WERI-Rb-1 (cell line): ENCODE measurements at regions not wholly inside any gene's neighbourhood (a gene's known extent, or its start where the extent isn't known, plus 50 kb on each side); places are given as distances from the start of the nearest gene placed in this dataset.

Source experiments
- DNase-seq: peaks from one replicate; pipeline ENCODE4 v3.0.0-alpha.2; 2020
- H3K27ac ChIP-seq: fragments of 250-450 bp; sonication (Bioruptor Pico); 2 replicates; pipeline ENCODE4 v1.5.1; 2020; ENCODE audit warnings: mild to moderate bottlenecking, moderate library complexity
- H3K27me3 ChIP-seq: fragments of 250-450 bp; sonication (Bioruptor Pico); 2 replicates; pipeline ENCODE4 v1.5.1; 2021; ENCODE audit warnings: mild to moderate bottlenecking, low read depth, moderate library complexity; ENCODE audit not compliant: insufficient read depth, severe bottlenecking
- H3K36me3 ChIP-seq: fragments of 250-450 bp; sonication (Bioruptor Pico); 2 replicates; pipeline ENCODE4 v1.5.1; 2020; ENCODE audit warnings: mild to moderate bottlenecking, moderate library complexity
- H3K4me3 ChIP-seq: 2 replicates; pipeline ENCODE4 v1.5.1; 2011; ENCODE audit warnings: low read depth, mild to moderate bottlenecking, control low read depth, low read length
- H3K9me3 ChIP-seq: fragments of 250-450 bp; sonication (Bioruptor Pico); 2 replicates; pipeline ENCODE4 v1.5.1; 2021; ENCODE audit warnings: mild to moderate bottlenecking, moderate library complexity; ENCODE audit not compliant: severe bottlenecking
- CTCF ChIP-seq: IDR thresholded peaks from 2 replicates; pipeline ENCODE4 v1.5.1; 2011; ENCODE audit warnings: low read depth, mild to moderate bottlenecking, control low read depth, inconsistent platforms, low read length

- Histone ChIP-seq H3K27me3 (no peaks in the 10 kb centered on the region), H3K9me3 (no peaks in the 10 kb centered on the region), H3K36me3 (no peaks in the 10 kb centered on the region), H3K27ac (no peak overlapping the region), H3K4me3 (no peak overlapping the region)
- no peak for DNase-seq
- TF ChIP-seq CTCF: no peak
Observed at GRCh38 chr11:128291007-128291406, 296.4 kb downstream of the ETS1 start.

GRCh38 chr11:128290106-128290840 lies 297.1 kb downstream of the ETS1 start:
- H3K27me3 ChIP-seq: no peaks in the 10 kb centered on the region
- peak; percentile 48 for DNase-seq
- H3K4me3 ChIP-seq: no peak overlapping the region
- no peaks in the 10 kb centered on the region for H3K36me3 ChIP-seq
- no peaks in the 10 kb centered on the region for H3K9me3 ChIP-seq
- H3K27ac ChIP-seq: no peak overlapping the region
- TF ChIP-seq CTCF: peak; percentile 69

- no peaks in the 10 kb centered on the region for H3K36me3 ChIP-seq
- no peaks in the 10 kb centered on the region for H3K9me3 ChIP-seq
- no peak overlapping the region for H3K4me3 ChIP-seq
- TF ChIP-seq CTCF: no peak
- no peak for DNase-seq
- no peaks in the 10 kb centered on the region for H3K27me3 ChIP-seq
- H3K27ac ChIP-seq: no peak overlapping the region
Observed at GRCh38 chr11:128289048-128289447, 298.3 kb downstream of the ETS1 start.

GRCh38 chr11:128288368-128288767 lies 299.0 kb downstream of the ETS1 start:
- Histone ChIP-seq H3K9me3 (no peaks in the 10 kb centered on the region), H3K27me3 (no peaks in the 10 kb centered on the region), H3K27ac (no peak overlapping the region), H3K36me3 (no peaks in the 10 kb centered on the region), H3K4me3 (no peak overlapping the region)
- TF ChIP-seq CTCF: no peak
- DNase-seq: no peak

GRCh38 chr11:128285321-128285720 lies 302.0 kb downstream of the ETS1 start:
- no peak for DNase-seq
- Histone ChIP-seq H3K9me3 (no peaks in the 10 kb centered on the region), H3K27ac (no peak overlapping the region), H3K4me3 (no peak overlapping the region), H3K27me3 (no peaks in the 10 kb centered on the region), H3K36me3 (no peaks in the 10 kb centered on the region)
- TF ChIP-seq CTCF: no peak

GRCh38 chr11:128284634-128285033 lies 302.7 kb downstream of the ETS1 start:
- Histone ChIP-seq H3K27ac (no peak overlapping the region), H3K36me3 (no peaks in the 10 kb centered on the region), H3K9me3 (no peaks in the 10 kb centered on the region), H3K27me3 (no peaks in the 10 kb centered on the region), H3K4me3 (no peak overlapping the region)
- TF ChIP-seq CTCF: no peak
- DNase-seq: no peak
